ENCODE measurements at regions not wholly inside any gene's neighbourhood (a gene's known extent, or its start where the extent isn't known, plus 50 kb on each side); places are given as distances from the start of the nearest gene placed in this dataset.
"Not testable (repeated sequence)": the region's sequence is repeated elsewhere in the genome, so short reads cannot be mapped to it uniquely, and the experiment has no call there.

- DNase-seq: no peak
- Mint-ChIP-seq H3K4me1 (no peaks in the 10 kb centered on the region), H3K27ac (no peak overlapping the region), H3K36me3 (ENCODE audit: low read depth) (no peaks in the 10 kb centered on the region), H3K4me3 (no peak overlapping the region), H3K27me3 (no peaks in the 10 kb centered on the region)
- H3K9me3 ChIP-seq (ENCODE audit: control insufficient read depth, low read length, poor library complexity, severe bottlenecking): peaks cover 4% of the 10 kb centered on the region
- ATAC-seq: no peak
These were observed 829.6 kb upstream of the VRK2 start for GRCh38 chr2:57217013-57217412.

DNA sequence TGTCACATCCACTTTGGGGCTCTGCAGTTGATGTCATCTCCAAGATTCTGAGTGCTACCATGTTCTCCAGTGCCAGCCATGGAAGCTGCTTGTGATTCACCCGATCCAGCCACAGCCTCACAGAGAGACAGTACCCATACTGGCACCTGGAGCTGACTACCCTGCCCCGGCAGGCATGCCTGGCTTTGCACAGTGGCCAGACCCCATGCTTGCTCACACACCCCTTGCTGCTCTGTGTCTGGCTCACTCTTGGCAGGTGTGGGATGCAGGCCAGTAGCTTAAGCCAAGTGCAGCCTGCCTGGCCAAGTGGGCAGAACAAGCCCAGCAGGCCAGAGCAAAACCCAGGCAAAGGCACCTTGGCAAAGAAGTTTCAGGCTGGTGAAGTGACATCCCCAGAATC is 828.4 kb upstream of the VRK2 start:
- Mint-ChIP-seq H3K27ac (no peak overlapping the region), H3K4me1 (no peaks in the 10 kb centered on the region), H3K4me3 (no peak overlapping the region), H3K27me3 (no peaks in the 10 kb centered on the region), H3K36me3 (ENCODE audit: low read depth) (no peaks in the 10 kb centered on the region)
- ATAC-seq: no peak
- peaks cover 4% of the 10 kb centered on the region for H3K9me3 ChIP-seq (ENCODE audit: control insufficient read depth, low read length, poor library complexity, severe bottlenecking)
- DNase-seq: no peak

GRCh38 chr2:57229706-57230105 is 816.9 kb upstream of the VRK2 start:
- not testable (repeated sequence) for H3K4me3 Mint-ChIP-seq; H3K9me3 ChIP-seq (ENCODE audit: control insufficient read depth, low read length, poor library complexity, severe bottlenecking); H3K36me3 Mint-ChIP-seq (ENCODE audit: low read depth); ATAC-seq; H3K27ac Mint-ChIP-seq; DNase-seq; H3K27me3 Mint-ChIP-seq; H3K4me1 Mint-ChIP-seq

GRCh38 chr2:57232341-57232740 is 814.3 kb upstream of the VRK2 start:
- not testable (repeated sequence) for H3K27ac Mint-ChIP-seq; H3K36me3 Mint-ChIP-seq (ENCODE audit: low read depth); DNase-seq; H3K27me3 Mint-ChIP-seq; H3K9me3 ChIP-seq (ENCODE audit: control insufficient read depth, low read length, poor library complexity, severe bottlenecking); H3K4me3 Mint-ChIP-seq; ATAC-seq; H3K4me1 Mint-ChIP-seq

DNA sequence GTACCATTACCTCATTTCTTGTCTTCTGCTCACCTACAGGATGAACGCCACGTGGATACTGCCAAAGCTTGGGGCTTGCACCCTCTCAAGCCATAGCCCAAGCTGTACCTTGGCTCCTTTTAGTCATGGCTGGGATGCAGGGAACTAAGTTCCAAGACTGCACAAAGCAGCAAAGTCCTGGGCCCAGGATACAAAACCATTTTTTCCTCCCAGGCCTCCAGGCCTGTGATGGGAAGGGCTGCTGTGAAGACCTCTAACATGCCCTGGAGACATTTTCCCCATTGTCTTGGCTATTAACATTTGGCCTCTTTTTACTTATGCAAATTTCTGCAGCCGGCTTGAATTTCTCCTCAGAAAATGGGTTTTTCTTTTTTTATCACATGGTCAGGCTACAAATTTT is 795.1 kb upstream of the VRK2 start:
- H3K4me1 Mint-ChIP-seq; ATAC-seq; H3K27ac Mint-ChIP-seq; DNase-seq; H3K4me3 Mint-ChIP-seq; H3K36me3 Mint-ChIP-seq (ENCODE audit: low read depth); H3K9me3 ChIP-seq (ENCODE audit: control insufficient read depth, low read length, poor library complexity, severe bottlenecking); H3K27me3 Mint-ChIP-seq: not testable (repeated sequence)

DNA sequence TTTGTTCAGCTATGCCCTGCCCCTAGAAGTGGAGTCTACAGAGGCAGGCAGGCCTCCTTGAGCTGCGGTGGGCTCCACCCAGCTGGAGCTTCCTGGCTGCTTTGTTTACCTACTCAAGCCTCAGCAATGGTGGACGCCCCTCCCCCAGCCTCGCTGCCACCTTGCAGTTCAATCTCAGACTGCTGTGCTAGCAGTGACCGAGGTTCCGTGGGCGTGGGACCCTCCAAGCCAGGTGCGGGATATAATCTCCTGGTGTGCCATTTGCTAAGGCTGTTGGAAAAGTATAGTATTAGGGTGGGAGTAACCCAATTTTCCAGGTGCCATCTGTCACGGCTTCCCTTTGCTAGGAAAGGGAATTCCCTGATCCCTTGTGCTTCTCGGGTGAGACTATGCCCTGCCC is 770.2 kb upstream of the VRK2 start:
- not testable (repeated sequence) for ATAC-seq; H3K4me3 Mint-ChIP-seq; H3K9me3 ChIP-seq (ENCODE audit: control insufficient read depth, low read length, poor library complexity, severe bottlenecking); DNase-seq; H3K27ac Mint-ChIP-seq; H3K4me1 Mint-ChIP-seq; H3K27me3 Mint-ChIP-seq; H3K36me3 Mint-ChIP-seq (ENCODE audit: low read depth)

GRCh38 chr2:57278451-57278850 is 768.2 kb upstream of the VRK2 start:
- H3K36me3 Mint-ChIP-seq (ENCODE audit: low read depth): no peaks in the 10 kb centered on the region
- no peaks in the 10 kb centered on the region for H3K4me1 Mint-ChIP-seq
- H3K9me3 ChIP-seq (ENCODE audit: control insufficient read depth, low read length, poor library complexity, severe bottlenecking): no peaks in the 10 kb centered on the region
- no peak overlapping the region for H3K27ac Mint-ChIP-seq
- ATAC-seq (no peak), DNase-seq (no peak)
- no peak overlapping the region for H3K4me3 Mint-ChIP-seq
- no peaks in the 10 kb centered on the region for H3K27me3 Mint-ChIP-seq

DNA sequence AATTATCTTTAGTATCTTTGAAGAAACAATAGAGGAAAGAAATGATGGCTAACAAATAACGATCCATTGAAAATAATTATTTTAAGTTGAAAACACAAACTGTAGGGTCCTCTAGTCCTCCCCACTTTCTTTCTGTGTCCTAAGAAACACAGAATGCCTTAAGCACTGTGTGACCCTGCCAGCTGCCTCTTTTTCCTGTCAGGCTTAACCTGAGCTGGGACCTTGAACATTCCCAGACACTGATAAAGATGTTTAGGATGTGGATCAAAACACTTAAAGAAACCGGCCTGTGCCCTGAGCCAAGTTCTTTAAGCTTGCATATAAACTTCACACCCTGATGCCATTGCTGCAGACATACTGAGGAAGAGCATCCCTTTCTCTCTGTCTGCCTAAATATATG is 755.4 kb upstream of the VRK2 start:
- H3K9me3 ChIP-seq (ENCODE audit: control insufficient read depth, low read length, poor library complexity, severe bottlenecking): no peaks in the 10 kb centered on the region
- Mint-ChIP-seq H3K36me3 (ENCODE audit: low read depth) (no peaks in the 10 kb centered on the region), H3K27ac (no peak overlapping the region), H3K4me3 (no peak overlapping the region), H3K27me3 (no peaks in the 10 kb centered on the region), H3K4me1 (no peaks in the 10 kb centered on the region)
- ATAC-seq (no peak), DNase-seq (no peak)

- Mint-ChIP-seq H3K4me3 (no peak overlapping the region), H3K27me3 (no peaks in the 10 kb centered on the region), H3K27ac (no peak overlapping the region), H3K4me1 (no peaks in the 10 kb centered on the region), H3K36me3 (ENCODE audit: low read depth) (no peaks in the 10 kb centered on the region)
- H3K9me3 ChIP-seq (ENCODE audit: control insufficient read depth, low read length, poor library complexity, severe bottlenecking): no peaks in the 10 kb centered on the region
- ATAC-seq (no peak), DNase-seq (no peak)
These were observed 749.6 kb upstream of the VRK2 start for GRCh38 chr2:57296795-57297517.

DNA sequence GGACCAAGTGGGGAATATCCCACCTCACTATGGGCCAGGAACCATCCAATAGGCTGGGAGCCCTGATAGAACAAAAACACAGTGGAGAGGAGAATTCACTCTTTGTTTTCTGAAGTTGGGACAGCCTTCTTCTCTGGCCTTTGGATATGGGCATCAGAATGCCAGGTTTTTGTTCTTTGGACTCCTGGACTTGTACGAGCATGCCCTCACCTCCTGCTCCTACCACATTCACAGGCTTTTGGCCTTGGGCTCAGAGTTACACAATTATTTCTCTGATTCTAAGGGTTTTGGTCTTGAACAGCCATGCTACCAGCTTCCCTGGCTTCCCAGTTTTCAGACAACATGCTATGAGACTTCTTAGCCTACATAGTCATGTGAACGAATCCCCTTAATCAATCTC is 732.9 kb upstream of the VRK2 start:
- H3K36me3 Mint-ChIP-seq (ENCODE audit: low read depth): no peaks in the 10 kb centered on the region
- no peaks in the 10 kb centered on the region for H3K4me1 Mint-ChIP-seq
- H3K4me3 Mint-ChIP-seq: no peak overlapping the region
- no peaks in the 10 kb centered on the region for H3K27me3 Mint-ChIP-seq
- H3K9me3 ChIP-seq (ENCODE audit: control insufficient read depth, low read length, poor library complexity, severe bottlenecking): no peaks in the 10 kb centered on the region
- H3K27ac Mint-ChIP-seq: no peak overlapping the region
- DNase-seq: no peak
- ATAC-seq: no peak

- ATAC-seq: no peak
- no peaks in the 10 kb centered on the region for H3K9me3 ChIP-seq (ENCODE audit: control insufficient read depth, low read length, poor library complexity, severe bottlenecking)
- Mint-ChIP-seq H3K36me3 (ENCODE audit: low read depth) (no peaks in the 10 kb centered on the region), H3K27ac (no peak overlapping the region), H3K4me3 (no peak overlapping the region), H3K4me1 (no peaks in the 10 kb centered on the region), H3K27me3 (no peaks in the 10 kb centered on the region)
- no peak for DNase-seq
These were observed 731.9 kb upstream of the VRK2 start for GRCh38 chr2:57314682-57315081.

- Mint-ChIP-seq H3K27ac (no peak overlapping the region), H3K27me3 (no peaks in the 10 kb centered on the region), H3K36me3 (ENCODE audit: low read depth) (no peaks in the 10 kb centered on the region), H3K4me1 (no peaks in the 10 kb centered on the region), H3K4me3 (no peak overlapping the region)
- ATAC-seq: no peak
- no peak for DNase-seq
- peaks cover 2% of the 10 kb centered on the region for H3K9me3 ChIP-seq (ENCODE audit: control insufficient read depth, low read length, poor library complexity, severe bottlenecking)
These were observed 716.2 kb upstream of the VRK2 start for GRCh38 chr2:57330447-57330846.

GRCh38 chr2:57333221-57333620 is 713.4 kb upstream of the VRK2 start:
- no peak overlapping the region for H3K27ac Mint-ChIP-seq
- H3K9me3 ChIP-seq (ENCODE audit: control insufficient read depth, low read length, poor library complexity, severe bottlenecking): no peaks in the 10 kb centered on the region
- ATAC-seq (no peak), DNase-seq (no peak)
- H3K4me1 Mint-ChIP-seq: no peaks in the 10 kb centered on the region
- H3K36me3 Mint-ChIP-seq (ENCODE audit: low read depth): no peaks in the 10 kb centered on the region
- H3K27me3 Mint-ChIP-seq: no peaks in the 10 kb centered on the region
- H3K4me3 Mint-ChIP-seq: no peak overlapping the region

GRCh38 chr2:57343391-57344006 is 703.1 kb upstream of the VRK2 start:
- DNase-seq (no peak), ATAC-seq (no peak)
- Mint-ChIP-seq H3K4me3 (no peak overlapping the region), H3K4me1 (no peaks in the 10 kb centered on the region), H3K36me3 (ENCODE audit: low read depth) (no peaks in the 10 kb centered on the region), H3K27me3 (no peaks in the 10 kb centered on the region), H3K27ac (no peak overlapping the region)
- H3K9me3 ChIP-seq (ENCODE audit: control insufficient read depth, low read length, poor library complexity, severe bottlenecking): no peaks in the 10 kb centered on the region

All from T-helper 17 cell (primary cell).